Gastrocnemius medialis (tissue), 4 donors: ENCODE measurements at regions not wholly inside any gene's neighbourhood (a gene's known extent, or its start where the extent isn't known, plus 50 kb on each side); places are given as distances from the start of the nearest gene placed in this dataset.

Experiments used
- ATAC-seq, 2 donors: fragments of 150-250 bp; one replicate each; pipeline ENCODE4 v1.9.1; 2016
- DNase-seq, 2 donors: peaks; one replicate each; pipeline ENCODE4 v3.0.0-alpha.2; 2019
- H3K27ac ChIP-seq, 4 donors: fragments of 200-600 bp; sonication (generic); 1 replicate in 1 of 4; 2 replicates in 3 of 4; pipeline ENCODE4 v1.5.1; 2016 to 2018; ENCODE audit warnings: mild to moderate bottlenecking in 2 of 4, moderate library complexity in 1 of 4
- H3K27me3 ChIP-seq, 3 donors: fragments of 200-600 bp; sonication (generic) in 2 of 3; 1 replicate in 1 of 3; 2 replicates in 2 of 3; pipeline versions ENCODE4 v1.5.1 to v1.6.0; 2016 to 2019; ENCODE audit warnings: mild to moderate bottlenecking in 1 of 3, moderate library complexity in 1 of 3
- H3K36me3 ChIP-seq, 2 donors: fragments of 200-600 bp; sonication (generic) in 1 of 2; one replicate each; pipeline ENCODE4 v1.5.1; 2017 to 2018
- H3K4me1 ChIP-seq, 2 donors: fragments of 200-600 bp; sonication (generic) in 1 of 2; one replicate each; pipeline ENCODE4 v1.5.1; 2016 to 2017; ENCODE audit warnings: mild to moderate bottlenecking in 2 of 2
- H3K4me3 ChIP-seq, 4 donors: fragments of 200-600 bp; sonication (generic) in 3 of 4; 1 replicate in 1 of 4; 2 replicates in 3 of 4; pipeline ENCODE4 v1.5.1; 2016 to 2019; ENCODE audit warnings: mild to moderate bottlenecking in 2 of 4
- H3K9me3 ChIP-seq, 3 donors: fragments of 200-600 bp; sonication (generic) in 2 of 3; 1 replicate in 1 of 3; 2 replicates in 2 of 3; pipeline ENCODE4 v1.5.1; 2016 to 2019
- CTCF ChIP-seq, 5 experiments: fragments of 450-650 bp in 3 of 5; fragments of 200-600 bp in 2 of 5; sonication (generic) in 2 of 5; IDR thresholded peaks in 4 of 5; conservative IDR thresholded peaks in 1 of 5; 1 replicate in 4 of 5; 2 replicates in 1 of 5; pipeline ENCODE4 v1.5.1; 2016 to 2019; ENCODE audit warnings: antibody characterized with exemption in 5 of 5, mild to moderate bottlenecking in 3 of 5, moderate library complexity in 3 of 5
- POLR2A ChIP-seq, 2 donors: fragments of 450-650 bp; IDR thresholded peaks; one replicate each; pipeline ENCODE4 v1.6.1; 2017; ENCODE audit warnings: antibody characterized with exemption in 2 of 2, mild to moderate bottlenecking in 2 of 2, moderate library complexity in 2 of 2
- in situ Hi-C, 4 donors: fragments of 200-750 bp; cut with MboI; loops; one replicate each; pipeline versions ENCODE4 v1.15.0 to v1.8.0; 2017; ENCODE audit warnings: low sequenced_read_pairs in 4 of 4
- intact Hi-C: fragments of 100-400 bp; cut with DNase I; formaldehyde crosslinking; loops from one replicate; pipeline ENCODE4 v1.15.1; 2023; ENCODE audit warnings: low total_unique reads

GRCh38 chr6:15949982-15950381 lies 178.9 kb upstream of the MYLIP start:
- Histone ChIP-seq H3K27me3 (no peaks in the 10 kb centered on the region), H3K4me1 (peaks cover 3 to 14% of the 10 kb centered on the region in 2 donors), H3K27ac (no peak overlapping the region), H3K9me3 (no peaks in the 10 kb centered on the region), H3K4me3 (no peak overlapping the region), H3K36me3 (no peaks in the 10 kb centered on the region)
- DNase-seq: no peak
- no peak for ATAC-seq
- intact Hi-C loops (loop anchor here (10.0 kb wide), 1 partner anchor 105 kb away; no protein-coding TSS in a partner anchor), in situ Hi-C loops (no loop called here)
- no peak for TF ChIP-seq CTCF (IDR thresholded peaks at IDR 0.05 in 4 of 5, conservative IDR thresholded peaks at IDR 0.05 in 1 of 5)
- TF ChIP-seq POLR2A (IDR thresholded peaks at IDR 0.05): no peak

DNA sequence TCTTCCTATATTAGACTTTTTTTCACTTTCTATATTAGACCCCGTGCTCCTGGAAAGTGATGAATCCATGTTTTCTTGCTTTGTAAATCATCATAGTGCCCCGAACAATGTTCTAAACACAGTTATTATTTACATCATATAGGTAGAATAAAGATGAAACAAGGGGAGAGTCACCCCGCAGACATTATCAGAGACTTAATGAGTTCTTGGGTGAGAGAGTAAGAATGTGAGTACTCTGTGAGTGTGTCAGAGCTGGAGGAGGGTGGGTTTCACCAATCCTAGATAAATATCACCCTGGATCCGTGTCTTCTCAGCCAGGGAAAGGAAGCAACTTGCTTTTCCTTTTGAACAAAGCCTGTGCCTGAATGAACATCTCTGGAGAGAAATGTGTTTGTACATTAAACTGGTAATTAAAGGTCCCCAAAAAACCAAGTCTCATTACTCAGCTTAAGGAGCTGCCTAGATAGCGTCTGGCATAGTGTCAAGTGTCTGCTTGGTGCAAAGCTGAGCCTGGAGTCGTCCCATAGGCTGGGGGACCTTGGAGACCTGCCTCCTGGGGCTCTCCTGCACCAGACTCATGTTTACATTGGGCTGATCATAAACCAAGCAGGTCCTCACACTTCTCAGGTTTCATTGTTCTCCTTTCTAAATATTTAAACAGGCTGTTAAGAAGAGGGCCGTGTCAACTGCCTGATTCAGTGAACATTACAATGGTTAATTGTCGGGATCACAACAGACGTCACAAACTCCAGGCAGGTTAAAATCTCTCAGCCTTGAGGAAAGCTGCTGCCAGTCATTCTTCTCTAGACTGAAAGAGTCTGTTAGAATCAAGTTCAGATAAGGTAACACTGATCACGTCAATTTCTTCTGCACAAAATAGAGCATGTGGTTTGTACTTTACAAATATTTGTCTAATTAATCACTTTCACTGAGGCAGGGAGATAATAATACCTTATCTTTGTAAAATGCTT lies 179.7 kb upstream of the MYLIP start:
- DNase-seq (no peak), ATAC-seq (no peak)
- Histone ChIP-seq H3K27ac (no peak overlapping the region), H3K4me1 (peaks cover 3 to 13% of the 10 kb centered on the region in 2 donors), H3K4me3 (no peak overlapping the region), H3K9me3 (no peaks in the 10 kb centered on the region), H3K36me3 (no peaks in the 10 kb centered on the region), H3K27me3 (no peaks in the 10 kb centered on the region)
- TF ChIP-seq POLR2A (IDR thresholded peaks at IDR 0.05) (no peak), CTCF (IDR thresholded peaks at IDR 0.05 in 4 of 5, conservative IDR thresholded peaks at IDR 0.05 in 1 of 5) (no peak)
- intact Hi-C loops: no loop called here
- in situ Hi-C loops: no loop called here

GRCh38 chr6:15947923-15948322 lies 181.0 kb upstream of the MYLIP start:
- Histone ChIP-seq H3K27ac (no peak overlapping the region), H3K4me3 (no peak overlapping the region), H3K9me3 (no peaks in the 10 kb centered on the region), H3K4me1 (peaks cover 1 to 5% of the 10 kb centered on the region in 2 donors), H3K27me3 (no peaks in the 10 kb centered on the region), H3K36me3 (no peaks in the 10 kb centered on the region)
- intact Hi-C loops: no loop called here
- DNase-seq (no peak), ATAC-seq (no peak)
- in situ Hi-C loops: no loop called here
- TF ChIP-seq POLR2A (IDR thresholded peaks at IDR 0.05): no peak
- no peak for TF ChIP-seq CTCF (IDR thresholded peaks at IDR 0.05 in 4 of 5, conservative IDR thresholded peaks at IDR 0.05 in 1 of 5)

GRCh38 chr6:15947436-15947835 lies 181.4 kb upstream of the MYLIP start:
- no peak for DNase-seq
- H3K36me3 ChIP-seq: no peaks in the 10 kb centered on the region
- ATAC-seq: no peak
- no peaks in the 10 kb centered on the region for H3K27me3 ChIP-seq
- TF ChIP-seq CTCF (IDR thresholded peaks at IDR 0.05 in 4 of 5, conservative IDR thresholded peaks at IDR 0.05 in 1 of 5) (no peak), POLR2A (IDR thresholded peaks at IDR 0.05) (no peak)
- no peak overlapping the region for H3K4me3 ChIP-seq
- H3K9me3 ChIP-seq: no peaks in the 10 kb centered on the region
- H3K4me1 ChIP-seq: peaks cover 0 to 5% of the 10 kb centered on the region in 2 donors
- in situ Hi-C loops (no loop called here), intact Hi-C loops (no loop called here)
- no peak overlapping the region for H3K27ac ChIP-seq
